ENCODE measurements at regions not wholly inside any gene's neighbourhood (a gene's known extent, or its start where the extent isn't known, plus 50 kb on each side); places are given as distances from the start of the nearest gene placed in this dataset.

DNA sequence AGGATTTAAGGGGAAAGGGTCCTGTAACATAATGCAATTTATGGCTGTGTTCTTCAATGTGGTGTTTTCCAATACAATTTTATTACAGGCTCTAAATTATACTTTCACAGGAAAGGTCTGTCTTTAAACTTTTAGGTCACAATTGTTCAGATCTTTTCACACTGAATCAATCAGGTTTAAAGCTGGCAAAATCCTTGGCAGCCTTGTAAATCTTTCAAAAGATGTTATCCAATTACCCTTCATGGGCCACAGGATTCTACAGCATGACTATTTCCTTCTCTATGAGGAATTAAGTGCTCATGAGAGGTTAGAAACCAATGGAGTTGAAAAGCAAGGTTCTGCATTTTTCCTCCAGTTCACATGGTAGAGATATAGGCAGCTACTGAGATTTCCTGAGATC is 211.5 kb upstream of the MIR17HG start:
- DNase-seq (ENCODE audit: low read depth) = no peak

- DNase-seq (ENCODE audit: low read depth) = no peak
Observed at GRCh38 chr13:91136806-91137205, 210.7 kb upstream of the MIR17HG start.

DNA sequence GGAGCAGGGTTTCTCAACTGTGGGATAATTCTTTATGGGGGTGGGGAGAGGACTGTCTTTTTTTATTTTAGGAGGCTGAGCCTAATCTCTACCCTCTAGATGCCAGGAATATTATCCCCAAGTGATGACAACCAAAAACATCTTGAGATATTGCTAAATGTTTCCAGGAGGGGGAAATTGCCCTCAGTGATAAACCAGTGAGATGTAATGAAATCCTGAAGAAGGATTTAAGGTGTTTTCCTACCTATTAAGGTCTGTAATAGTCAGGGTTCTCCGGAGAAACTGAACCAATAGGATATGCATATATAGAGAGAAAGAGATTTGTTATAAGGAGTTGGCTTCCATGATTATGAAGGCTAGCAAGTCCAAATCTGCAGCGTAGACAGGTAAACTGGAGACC is 208.3 kb upstream of the MIR17HG start:
- DNase-seq (ENCODE audit: low read depth) = no peak

GRCh38 chr13:91141543-91142061 is 205.9 kb upstream of the MIR17HG start:
- DNase-seq (ENCODE audit: low read depth) = no peak

DNA sequence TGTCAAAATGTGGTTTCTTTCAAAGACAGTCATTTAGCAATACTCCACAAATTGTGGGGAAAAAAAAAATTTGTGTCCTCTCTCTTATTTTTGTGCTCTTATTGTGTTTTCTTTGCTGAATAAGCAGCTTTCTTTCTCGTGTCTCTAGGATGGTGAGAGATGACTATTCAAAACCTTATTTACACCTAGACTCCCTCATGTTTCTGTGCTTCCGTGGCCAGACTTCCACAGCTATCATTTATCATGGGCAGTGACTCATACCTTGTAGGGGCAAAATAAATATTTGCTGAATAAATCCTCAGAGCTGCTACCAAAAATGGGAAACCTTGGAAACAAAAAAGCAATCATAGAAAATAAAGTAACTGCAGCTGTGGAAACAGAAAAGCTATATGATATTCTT is 204.9 kb upstream of the MIR17HG start:
- DNase-seq (ENCODE audit: low read depth) = peak; percentile 79

- no peak for DNase-seq (ENCODE audit: low read depth)
Observed at GRCh38 chr13:91144054-91144453, 203.4 kb upstream of the MIR17HG start.

DNA sequence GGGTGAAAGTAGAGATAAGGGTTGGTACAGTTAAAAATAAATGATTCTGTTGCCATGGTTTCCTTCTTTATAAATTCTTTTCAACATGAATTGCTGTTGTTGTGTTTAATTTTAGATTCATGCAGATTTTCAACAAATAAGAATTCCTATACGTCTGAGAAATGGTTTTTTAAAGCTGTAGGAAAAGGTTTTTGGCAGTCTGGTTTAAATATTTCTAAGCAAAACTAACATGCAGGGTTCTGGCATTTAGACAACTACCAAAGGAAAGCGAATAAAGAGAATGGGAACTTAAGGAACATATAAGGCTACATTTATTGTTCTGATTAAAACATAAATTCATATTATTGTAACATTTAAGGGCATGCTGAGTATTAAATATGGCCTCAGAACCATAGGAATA is 203.0 kb upstream of the MIR17HG start:
- no peak for DNase-seq (ENCODE audit: low read depth)

DNA sequence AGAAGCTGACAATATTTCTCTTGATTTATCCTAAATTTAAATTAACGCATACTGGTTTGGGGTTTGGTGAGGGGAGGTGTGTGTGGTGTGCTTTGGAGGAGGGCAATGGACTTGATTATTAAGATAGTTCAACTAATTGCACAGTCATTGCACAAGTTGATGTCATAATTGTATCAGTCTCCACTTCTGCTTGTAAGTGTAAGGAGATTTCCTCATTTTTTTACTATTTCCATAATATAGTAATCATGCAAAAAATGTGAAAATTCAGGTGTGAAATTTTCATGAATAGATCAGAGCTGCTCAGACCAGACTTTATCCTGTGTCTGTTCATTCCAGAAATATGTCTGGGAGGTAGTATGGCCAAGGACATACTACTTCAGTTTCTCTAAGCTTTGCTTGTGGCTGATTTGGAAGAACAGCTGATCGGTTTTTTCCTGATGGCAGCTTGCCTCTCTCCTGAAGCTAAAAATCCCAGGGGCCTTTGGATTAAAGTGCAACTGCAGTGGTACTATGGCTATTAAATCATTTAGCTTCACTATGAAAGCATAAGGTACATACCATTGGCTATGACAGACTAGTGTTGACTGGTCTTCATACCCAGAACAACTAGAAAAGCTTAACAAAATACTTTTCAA is 201.8 kb upstream of the MIR17HG start:
- no peak for DNase-seq (ENCODE audit: low read depth)

GRCh38 chr13:91146601-91147000 is 200.9 kb upstream of the MIR17HG start:
- no peak for DNase-seq (ENCODE audit: low read depth)

GRCh38 chr13:91148098-91148497 is 199.4 kb upstream of the MIR17HG start:
- no peak for DNase-seq (ENCODE audit: low read depth)

GRCh38 chr13:91151921-91152320 is 195.6 kb upstream of the MIR17HG start:
- DNase-seq (ENCODE audit: low read depth) = no peak

DNA sequence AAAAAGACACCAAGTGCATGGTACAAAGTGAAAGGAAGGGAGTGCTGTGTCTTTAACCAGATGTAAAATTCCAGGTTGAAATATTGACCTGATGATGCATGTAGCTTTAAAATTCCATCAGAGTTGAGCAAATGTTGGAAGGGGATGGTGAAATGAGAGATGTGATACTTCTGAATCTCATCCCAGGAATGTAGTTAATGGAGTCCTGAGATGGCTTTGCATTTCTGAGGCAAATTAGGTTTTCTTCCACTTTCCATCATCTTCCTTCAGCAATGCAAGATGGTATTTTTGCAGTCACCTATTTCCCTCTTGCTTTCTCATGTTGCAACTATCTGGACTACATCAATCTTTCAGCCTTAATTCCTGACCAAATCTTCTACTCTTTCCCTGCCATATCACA is 194.1 kb upstream of the MIR17HG start:
- no peak for DNase-seq (ENCODE audit: low read depth)

DNA sequence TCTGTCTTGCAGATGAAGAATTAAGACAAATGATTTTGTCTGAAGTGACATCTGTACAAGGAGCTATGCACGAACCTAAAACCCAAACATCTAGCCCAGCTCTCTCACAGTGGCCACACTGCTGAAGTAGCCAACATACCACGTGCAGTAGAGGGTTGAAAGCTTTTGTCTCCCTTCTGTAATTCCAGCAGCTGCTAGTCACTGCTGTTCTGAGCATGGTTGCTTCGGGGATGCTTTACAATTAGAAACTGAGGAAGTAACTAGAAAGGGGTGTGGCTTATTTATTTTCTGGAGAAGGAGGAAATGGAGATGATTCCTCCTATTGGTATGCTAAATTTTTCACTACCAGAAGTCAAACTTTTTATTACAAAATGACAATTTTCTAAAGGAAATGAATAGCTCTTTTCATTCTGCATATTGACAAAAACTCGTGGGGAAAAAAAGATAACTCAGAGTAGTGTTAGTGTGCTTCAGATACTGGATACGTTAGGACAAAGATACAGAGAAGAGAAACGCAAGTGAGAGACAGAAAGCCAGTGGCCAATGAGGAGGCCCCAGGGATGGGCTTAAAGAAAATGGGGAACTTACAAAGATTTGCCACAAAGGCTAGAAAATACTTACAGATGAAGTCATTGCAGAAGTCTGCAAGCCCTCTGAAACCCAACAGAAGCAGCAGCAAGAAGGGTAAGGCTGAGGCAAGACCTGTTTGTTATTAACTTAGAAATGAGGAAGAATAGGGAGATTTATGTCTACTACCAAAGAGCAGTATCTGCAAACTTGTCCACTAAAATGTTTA is 192.7 kb upstream of the MIR17HG start:
- no peak for DNase-seq (ENCODE audit: low read depth)

- DNase-seq (ENCODE audit: low read depth) = no peak
Observed at GRCh38 chr13:91155512-91156114, 191.9 kb upstream of the MIR17HG start.

- no peak for DNase-seq (ENCODE audit: low read depth)
Observed at GRCh38 chr13:91157273-91158016, 190.0 kb upstream of the MIR17HG start.

DNA sequence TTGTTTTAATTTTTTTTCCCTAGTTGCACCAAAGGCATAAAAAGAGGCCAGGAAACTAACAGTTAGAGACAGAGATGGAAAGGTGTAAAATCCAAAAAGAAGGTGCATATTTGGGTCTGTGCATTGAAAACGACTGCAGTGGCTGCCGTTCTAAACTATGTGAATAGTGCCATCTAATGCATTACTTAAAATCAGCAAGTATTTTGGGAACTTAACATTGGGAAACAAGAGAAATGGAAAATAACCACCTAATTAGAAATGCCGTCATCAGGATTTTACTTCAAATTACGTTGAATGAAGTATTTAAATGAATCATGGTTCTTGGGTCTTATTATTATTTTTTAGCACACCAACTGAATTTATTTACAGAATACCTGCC is 189.5 kb upstream of the MIR17HG start:
- no peak for DNase-seq (ENCODE audit: low read depth)

- no peak for DNase-seq (ENCODE audit: low read depth)
Observed at GRCh38 chr13:91162180-91162579, 185.3 kb upstream of the MIR17HG start.

GRCh38 chr13:91162589-91162988 is 184.9 kb upstream of the MIR17HG start:
- DNase-seq (ENCODE audit: low read depth) = no peak

- no peak for DNase-seq (ENCODE audit: low read depth)
Observed at GRCh38 chr13:91165758-91166157, 181.7 kb upstream of the MIR17HG start.

DNA sequence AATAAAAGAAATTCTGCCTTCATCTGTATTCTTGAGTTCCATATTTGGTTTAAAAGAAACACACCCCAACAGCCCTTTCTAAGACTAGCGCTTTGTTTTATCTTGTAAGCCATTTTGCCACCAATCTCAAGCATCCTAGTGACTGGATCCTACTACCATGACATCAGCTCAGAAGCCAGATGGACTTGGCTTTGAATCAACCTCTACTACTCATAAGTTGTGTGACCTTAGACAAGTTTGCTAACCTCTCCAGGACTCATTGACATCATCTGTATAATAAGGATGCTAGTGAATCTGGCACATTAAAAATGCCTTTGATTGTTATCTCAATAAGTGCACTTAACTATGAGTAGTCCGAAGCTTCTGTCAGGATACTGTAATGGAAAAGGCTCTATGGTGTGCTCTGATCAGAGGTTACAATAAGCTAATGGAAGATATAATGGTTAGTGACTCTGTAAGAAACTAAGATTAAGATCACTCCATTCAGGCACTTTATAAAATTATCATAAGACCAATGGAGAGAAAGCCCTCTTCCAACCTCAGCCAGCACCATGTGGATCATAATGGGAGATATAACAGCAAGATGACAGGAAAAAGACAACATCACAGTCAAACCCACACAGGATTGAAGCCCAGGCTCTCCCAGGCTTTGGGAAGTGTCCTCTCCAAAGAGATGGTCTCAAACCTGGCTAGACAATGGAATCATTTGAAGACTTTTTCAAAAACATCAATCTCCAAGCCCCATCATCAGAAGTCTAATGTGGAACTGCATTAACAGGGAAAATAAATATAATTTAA is 180.6 kb upstream of the MIR17HG start:
- no peak for DNase-seq (ENCODE audit: low read depth)

Measured in HT1080 (cell line).